Mesenchymal stem cell (in vitro differentiated cells and primary cell): ENCODE measurements at regions not wholly inside any gene's neighbourhood (a gene's known extent, or its start where the extent isn't known, plus 50 kb on each side); places are given as distances from the start of the nearest gene placed in this dataset.

Experiments used
- DNase-seq: peaks from one replicate; pipeline ENCODE4 v3.0.0-alpha.2; 2013
- H2AFZ ChIP-seq: one replicate; pipeline ENCODE4 v1.6.1; 2013; ENCODE audit warnings: low read depth, mild to moderate bottlenecking, control low read depth, inconsistent platforms, low read length, moderate library complexity
- H2AK5ac ChIP-seq: 2 replicates; pipeline ENCODE4 v1.6.1; 2013; ENCODE audit warnings: low read length, moderate library complexity, mild to moderate bottlenecking, inconsistent platforms; ENCODE audit not compliant: severe bottlenecking
- H2BK120ac ChIP-seq: one replicate; pipeline ENCODE4 v1.6.1; 2013; ENCODE audit warnings: low read depth, mild to moderate bottlenecking, inconsistent platforms, low read length, moderate library complexity
- H2BK12ac ChIP-seq, 2 experiments: one replicate each; pipeline ENCODE4 v1.6.1; 2013; ENCODE audit warnings: inconsistent platforms in 2 of 2, low read length in 2 of 2, mild to moderate bottlenecking in 2 of 2, moderate library complexity in 2 of 2, control low read depth in 1 of 2
- H2BK15ac ChIP-seq: one replicate; pipeline ENCODE4 v1.6.1; 2013; ENCODE audit warnings: mild to moderate bottlenecking, low read depth, inconsistent platforms; ENCODE audit not compliant: poor library complexity, severe bottlenecking
- H2BK5ac ChIP-seq: 2 replicates; pipeline ENCODE4 v1.6.1; 2013; ENCODE audit warnings: low read depth, mild to moderate bottlenecking, low read length, control low read depth, inconsistent platforms; ENCODE audit not compliant: poor library complexity, severe bottlenecking
- H3K14ac ChIP-seq, 2 experiments: one replicate each; pipeline ENCODE4 v1.6.1; 2013; ENCODE audit warnings: inconsistent platforms in 2 of 2, low read length in 2 of 2, control low read depth in 1 of 2, mild to moderate bottlenecking in 1 of 2, moderate library complexity in 1 of 2
- H3K18ac ChIP-seq, 2 experiments: one replicate each; pipeline ENCODE4 v1.6.1; 2013; ENCODE audit warnings: inconsistent platforms in 2 of 2, low read length in 2 of 2, control low read depth in 1 of 2, low read depth in 1 of 2, mild to moderate bottlenecking in 1 of 2
- H3K23ac ChIP-seq, 2 experiments: one replicate each; pipeline ENCODE4 v1.6.1; 2013; ENCODE audit warnings: inconsistent platforms in 2 of 2, low read length in 2 of 2, mild to moderate bottlenecking in 2 of 2, moderate library complexity in 2 of 2, control low read depth in 1 of 2
- H3K27ac ChIP-seq: 2 replicates; pipeline ENCODE4 v1.5.1; 2013; ENCODE audit warnings: mild to moderate bottlenecking, moderate library complexity, low read length, control low read depth, inconsistent platforms; ENCODE audit not compliant: poor library complexity, severe bottlenecking
- H3K27me3 ChIP-seq, 2 experiments: 2 replicates each; pipeline versions ENCODE4 v1.6.1 to v1.7.0; 2013; ENCODE audit warnings: low read length in 2 of 2, mild to moderate bottlenecking in 2 of 2, moderate library complexity in 2 of 2, control low read depth in 1 of 2, inconsistent platforms in 1 of 2; ENCODE audit not compliant: control insufficient read depth in 1 of 2, insufficient read depth in 1 of 2
- H3K36me3 ChIP-seq, 2 experiments: 2 replicates each; pipeline versions ENCODE4 v1.6.1 to v1.7.0; 2013; ENCODE audit warnings: low read length in 2 of 2, control low read depth in 1 of 2, inconsistent platforms in 1 of 2, low read depth in 1 of 2, mild to moderate bottlenecking in 1 of 2; ENCODE audit not compliant: insufficient read depth in 2 of 2, control insufficient read depth in 1 of 2
- H3K4ac ChIP-seq, 2 experiments: one replicate each; pipeline ENCODE4 v1.6.1; 2013; ENCODE audit warnings: inconsistent platforms in 2 of 2, low read length in 2 of 2, mild to moderate bottlenecking in 2 of 2, moderate library complexity in 2 of 2, control low read depth in 1 of 2, low read depth in 1 of 2
- H3K4me1 ChIP-seq: 2 replicates; pipeline ENCODE4 v1.6.1; 2013; ENCODE audit warnings: low read depth, low read length, control low read depth; ENCODE audit not compliant: control insufficient read depth, insufficient read depth
- H3K4me2 ChIP-seq: 2 replicates; pipeline ENCODE4 v1.6.1; 2013; ENCODE audit warnings: low read length, mild to moderate bottlenecking, inconsistent platforms; ENCODE audit not compliant: poor library complexity, severe bottlenecking
- H3K4me3 ChIP-seq, 2 experiments: 2 replicates each; pipeline versions ENCODE4 v1.5.1 to v1.7.0; 2013; ENCODE audit warnings: low read length in 2 of 2, mild to moderate bottlenecking in 2 of 2, control low read depth in 1 of 2, low read depth in 1 of 2; ENCODE audit not compliant: insufficient read depth in 1 of 2
- H3K79me1 ChIP-seq: replicated peaks from 2 replicates; pipeline ENCODE4 v1.6.1; 2013; ENCODE audit warnings: mild to moderate bottlenecking, control low read depth, low read length, inconsistent platforms; ENCODE audit not compliant: poor library complexity, severe bottlenecking
- H3K9ac ChIP-seq: 2 replicates; pipeline ENCODE4 v1.7.0; 2013; ENCODE audit warnings: mild to moderate bottlenecking, low read length, moderate library complexity
- H3K9me3 ChIP-seq: 2 replicates; pipeline ENCODE4 v1.7.0; 2013; ENCODE audit warnings: mild to moderate bottlenecking, low read length; ENCODE audit not compliant: control insufficient read depth
- H4K8ac ChIP-seq: one replicate; pipeline ENCODE4 v1.6.1; 2013; ENCODE audit warnings: inconsistent platforms, mild to moderate bottlenecking, low read length, moderate library complexity
- H4K91ac ChIP-seq: one replicate; pipeline ENCODE4 v1.6.1; 2013; ENCODE audit warnings: mild to moderate bottlenecking, low read length, inconsistent platforms
- WGBS: methylation state at CpG from one replicate; pipeline ENCODE4 v1.1.7; 2013; ENCODE audit warnings: mixed read lengths; 5-methylcytosine and 5-hydroxymethylcytosine counted together

DNA sequence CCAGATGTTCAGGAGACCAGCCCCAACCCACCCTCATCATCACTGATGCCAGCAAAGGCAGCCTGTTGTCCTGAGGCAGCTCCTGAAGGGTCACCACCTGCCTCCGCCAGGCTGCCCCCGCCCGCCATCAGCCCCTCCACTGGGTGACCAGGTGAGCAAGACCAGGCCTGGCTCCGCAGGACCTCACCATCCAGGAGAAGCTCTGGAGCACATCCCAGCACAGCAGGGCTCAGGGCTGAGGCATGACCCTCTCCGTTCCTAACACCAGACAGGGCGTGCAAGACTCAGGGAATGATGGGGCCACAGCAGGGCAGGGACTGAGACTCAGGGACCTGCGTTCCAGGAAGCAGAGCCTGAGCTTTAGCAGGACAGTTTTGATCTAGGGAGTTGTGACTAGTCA, 218.8 kb upstream of the RAB6C start:
- no peak overlapping the region for H3K14ac ChIP-seq
- 89% methylated on average over 7 of the region's 7 CpGs for WGBS
- no peaks in the 10 kb centered on the region for H3K9me3 ChIP-seq
- H3K23ac ChIP-seq = no peak overlapping the region
- H3K4me2 ChIP-seq = no peak overlapping the region
- H2AK5ac ChIP-seq = no peak overlapping the region
- H4K8ac ChIP-seq = no peak overlapping the region
- peaks cover 0 to 4% of the 10 kb centered on the region in 2 experiments for H3K27me3 ChIP-seq
- no peak overlapping the region for H2BK120ac ChIP-seq
- no peak overlapping the region for H2BK5ac ChIP-seq
- peaks cover 1% of the 10 kb centered on the region for H3K4me1 ChIP-seq
- no peak overlapping the region for H3K4me3 ChIP-seq
- no peak overlapping the region for H4K91ac ChIP-seq
- H2AFZ ChIP-seq = no peak overlapping the region
- no peaks in the 10 kb centered on the region for H3K36me3 ChIP-seq
- no peak overlapping the region for H3K9ac ChIP-seq
- no peak for DNase-seq
- no peaks in the 10 kb centered on the region for H3K79me1 ChIP-seq
- no peak overlapping the region for H3K4ac ChIP-seq
- H2BK12ac ChIP-seq = no peak overlapping the region
- H3K18ac ChIP-seq = no peak overlapping the region
- H2BK15ac ChIP-seq = no peak overlapping the region
- no peak overlapping the region for H3K27ac ChIP-seq

GRCh38 chr2:129761569-129762021, 217.9 kb upstream of the RAB6C start:
- Histone ChIP-seq H4K91ac (no peak overlapping the region), H3K36me3 (no peaks in the 10 kb centered on the region), H3K18ac (no peak overlapping the region), H3K27ac (no peak overlapping the region), H2BK15ac (no peak overlapping the region), H2BK120ac (no peak overlapping the region), H2AFZ (no peak overlapping the region), H2AK5ac (no peak overlapping the region), H4K8ac (no peak overlapping the region), H3K79me1 (no peaks in the 10 kb centered on the region), H3K9ac (no peak overlapping the region), H2BK5ac (no peak overlapping the region), H3K9me3 (no peaks in the 10 kb centered on the region), H2BK12ac (no peak overlapping the region), H3K23ac (no peak overlapping the region), H3K4me1 (peaks cover 1% of the 10 kb centered on the region), H3K27me3 (peaks cover 0 to 5% of the 10 kb centered on the region in 2 experiments), H3K14ac (no peak overlapping the region), H3K4ac (no peak overlapping the region), H3K4me3 (no peak overlapping the region), H3K4me2 (no peak overlapping the region)
- WGBS = 85% methylated on average over 10 of the region's 10 CpGs
- DNase-seq = no peak

DNA sequence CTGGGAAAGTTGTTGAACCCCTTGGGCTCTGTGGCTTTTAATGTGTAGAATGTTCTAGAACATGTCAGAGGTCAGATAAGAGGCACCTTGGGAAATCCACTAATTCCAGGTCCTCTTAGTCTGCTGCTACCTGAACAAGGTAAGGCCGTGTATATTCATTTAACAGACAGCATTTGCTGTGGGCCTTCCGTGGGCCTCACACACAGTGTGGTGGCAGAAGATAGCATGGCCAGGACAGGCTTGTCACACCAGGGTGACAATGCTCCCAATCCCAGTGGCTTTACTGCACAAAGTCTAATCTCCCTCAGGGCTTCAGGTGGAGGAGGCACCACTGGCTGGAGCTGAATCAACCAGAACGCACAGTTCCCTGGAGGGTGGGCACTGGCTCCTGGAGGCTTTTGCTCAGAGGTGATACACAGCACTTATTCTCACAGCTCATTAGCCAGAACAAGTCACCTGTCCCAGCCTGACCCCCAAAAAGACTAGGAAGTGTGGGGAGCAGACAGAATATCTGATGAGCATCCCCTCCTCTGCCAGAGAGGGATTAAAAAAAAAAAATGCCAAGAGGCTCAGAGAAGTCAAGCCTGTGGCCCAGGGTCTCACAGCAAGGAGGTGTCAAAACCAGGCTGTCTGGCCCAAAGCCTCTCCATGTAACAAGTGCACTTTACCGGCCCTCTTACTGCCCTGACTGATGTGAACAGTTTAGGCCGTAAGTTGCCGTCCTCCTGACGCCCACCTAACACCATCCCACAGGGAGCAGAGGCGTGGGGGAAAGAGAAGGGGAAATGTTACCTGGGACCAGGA, 216.9 kb upstream of the RAB6C start:
- Histone ChIP-seq H4K8ac (no peak overlapping the region), H2AFZ (no peak overlapping the region), H3K27me3 (peaks cover 0 to 13% of the 10 kb centered on the region in 2 experiments), H3K9me3 (no peaks in the 10 kb centered on the region), H3K79me1 (no peaks in the 10 kb centered on the region), H3K4me2 (no peak overlapping the region), H3K14ac (no peak overlapping the region), H3K23ac (no peak overlapping the region), H2BK5ac (no peak overlapping the region), H4K91ac (no peak overlapping the region), H3K27ac (no peak overlapping the region), H3K4me3 (no peak overlapping the region), H3K4me1 (peaks cover 1% of the 10 kb centered on the region), H3K9ac (no peak overlapping the region), H2AK5ac (no peak overlapping the region), H2BK15ac (no peak overlapping the region), H3K4ac (no peak overlapping the region), H2BK120ac (no peak overlapping the region), H3K36me3 (no peaks in the 10 kb centered on the region), H2BK12ac (no peak overlapping the region), H3K18ac (no peak overlapping the region)
- 77% methylated on average over 5 of the region's 8 CpGs for whole genome bisulfite sequencing
- no peak for DNase-seq

- no peak overlapping the region for H4K8ac ChIP-seq
- H3K23ac ChIP-seq = no peak overlapping the region
- no peak overlapping the region for H2BK12ac ChIP-seq
- no peak overlapping the region for H3K4me3 ChIP-seq
- H2BK15ac ChIP-seq = no peak overlapping the region
- no peak overlapping the region for H2AFZ ChIP-seq
- H3K27ac ChIP-seq = no peak overlapping the region
- no peak overlapping the region for H2BK120ac ChIP-seq
- WGBS = 70% methylated on average over 10 of the region's 10 CpGs
- no peaks in the 10 kb centered on the region for H3K36me3 ChIP-seq
- DNase-seq = no peak
- no peaks in the 10 kb centered on the region for H3K79me1 ChIP-seq
- no peak overlapping the region for H3K4ac ChIP-seq
- H3K14ac ChIP-seq = no peak overlapping the region
- no peak overlapping the region for H3K9ac ChIP-seq
- peaks cover 1% of the 10 kb centered on the region for H3K4me1 ChIP-seq
- no peak overlapping the region for H2BK5ac ChIP-seq
- H3K27me3 ChIP-seq = peaks cover 0 to 17% of the 10 kb centered on the region in 2 experiments
- H3K18ac ChIP-seq = no peak overlapping the region
- no peak overlapping the region for H4K91ac ChIP-seq
- H3K4me2 ChIP-seq = no peak overlapping the region
- H2AK5ac ChIP-seq = no peak overlapping the region
- H3K9me3 ChIP-seq = no peaks in the 10 kb centered on the region
These were observed 216.1 kb upstream of the RAB6C start for GRCh38 chr2:129763190-129763846.
